ENCODE measurements at regions not wholly inside any gene's neighbourhood (a gene's known extent, or its start where the extent isn't known, plus 50 kb on each side); places are given as distances from the start of the nearest gene placed in this dataset.
"Not testable (repeated sequence)": the region's sequence is repeated elsewhere in the genome, so short reads cannot be mapped to it uniquely, and the experiment has no call there.

DNA sequence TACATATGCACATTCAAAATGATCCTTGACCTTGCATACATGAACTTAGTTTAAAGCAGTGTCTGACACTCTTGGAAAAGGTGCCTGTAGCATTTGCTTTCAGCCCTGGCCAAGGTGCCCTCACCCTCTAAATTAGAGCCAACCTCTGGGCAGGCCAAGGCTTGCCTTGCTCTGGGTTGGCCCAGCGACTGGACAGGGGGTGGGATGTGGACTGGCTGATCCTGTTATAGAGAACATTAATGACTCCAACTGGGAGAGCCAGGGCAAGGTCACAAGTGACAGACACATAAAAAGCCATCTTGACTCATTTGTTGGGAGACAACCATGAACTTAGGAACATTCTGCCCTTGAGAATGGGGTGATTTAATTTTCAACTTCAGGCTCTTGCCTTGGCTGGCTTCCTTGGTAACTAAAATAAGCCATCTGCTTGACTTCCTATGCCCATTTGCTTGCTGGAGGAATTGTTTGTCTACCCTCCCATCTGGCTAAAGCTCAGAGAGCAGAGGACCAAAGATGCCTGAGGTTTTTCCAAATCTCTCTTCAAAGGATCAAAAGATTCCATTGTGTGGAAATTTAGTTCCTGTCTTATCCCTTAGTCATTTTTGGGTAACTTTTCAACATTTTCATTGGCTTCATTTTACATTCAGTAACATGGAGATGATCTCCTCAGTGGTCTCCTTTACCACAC is 403.7 kb downstream of the SOX2 start:
- in situ Hi-C loops (cut with HindIII; ENCODE audit: low sequenced_read_pairs) = no loop called here
- no peak for DNase-seq (ENCODE audit: low spot score)

DNA sequence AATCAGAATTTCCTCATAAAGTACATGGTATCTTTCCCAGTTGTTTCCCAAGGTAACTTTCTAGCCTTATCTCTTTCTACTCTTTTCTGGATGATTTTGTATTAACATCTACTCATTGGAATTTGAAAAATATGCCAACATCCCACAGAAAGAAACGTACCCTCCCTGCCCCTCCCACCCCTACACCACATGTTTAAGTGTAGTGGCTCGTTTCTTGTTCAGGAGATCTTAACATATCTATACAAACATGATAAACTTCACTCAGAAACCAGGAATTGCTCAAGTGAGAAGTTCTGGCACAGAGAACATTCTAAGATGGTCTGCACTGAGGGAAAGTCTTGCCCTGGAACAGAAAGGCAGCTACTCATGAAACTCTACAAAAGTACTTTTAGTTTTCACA is 404.7 kb downstream of the SOX2 start:
- DNase-seq (ENCODE audit: low spot score) = no peak
- in situ Hi-C loops (cut with HindIII; ENCODE audit: low sequenced_read_pairs) = no loop called here

DNA sequence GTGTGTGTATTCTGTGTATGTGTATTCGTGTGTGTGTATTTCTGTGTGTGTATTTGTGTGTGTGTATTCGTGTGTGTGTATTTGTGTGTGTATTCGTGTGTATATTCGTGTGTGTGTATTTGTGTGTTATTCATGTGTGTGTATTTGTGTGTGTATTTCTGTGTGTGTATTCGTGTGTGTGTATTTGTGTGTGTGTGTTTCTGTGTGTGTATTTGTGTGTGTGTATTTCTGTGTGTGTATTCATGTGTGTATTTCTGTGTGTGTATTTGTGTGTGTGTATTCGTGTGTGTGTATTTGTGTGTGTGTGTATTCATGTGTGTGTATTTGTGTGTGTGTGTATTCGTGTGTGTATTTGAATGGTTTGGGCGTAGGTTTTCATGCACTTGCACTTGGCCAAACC is 405.4 kb downstream of the SOX2 start:
- in situ Hi-C loops (cut with HindIII; ENCODE audit: low sequenced_read_pairs) = no loop called here
- no peak for DNase-seq (ENCODE audit: low spot score)

DNA sequence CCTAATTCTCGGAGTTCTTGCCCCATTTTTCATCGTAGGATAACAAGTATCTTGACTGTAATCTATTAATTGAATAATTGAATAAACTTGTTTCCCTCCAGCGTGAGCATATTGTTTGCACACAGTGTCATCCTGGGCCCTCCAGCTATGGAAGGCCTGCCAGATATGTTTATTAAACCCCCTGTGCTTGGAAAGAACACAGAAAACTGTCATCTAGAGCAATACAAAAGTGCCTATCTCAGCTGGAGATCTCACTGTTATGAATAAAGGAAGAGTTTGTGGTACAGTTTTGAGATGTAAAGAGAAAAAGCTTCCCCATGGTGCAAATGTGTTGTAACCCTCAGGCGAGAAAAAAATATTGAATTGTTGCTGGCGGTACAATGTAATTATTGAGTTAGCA is 405.9 kb downstream of the SOX2 start:
- DNase-seq (ENCODE audit: low spot score) = no peak
- in situ Hi-C loops (cut with HindIII; ENCODE audit: low sequenced_read_pairs) = no loop called here

DNA sequence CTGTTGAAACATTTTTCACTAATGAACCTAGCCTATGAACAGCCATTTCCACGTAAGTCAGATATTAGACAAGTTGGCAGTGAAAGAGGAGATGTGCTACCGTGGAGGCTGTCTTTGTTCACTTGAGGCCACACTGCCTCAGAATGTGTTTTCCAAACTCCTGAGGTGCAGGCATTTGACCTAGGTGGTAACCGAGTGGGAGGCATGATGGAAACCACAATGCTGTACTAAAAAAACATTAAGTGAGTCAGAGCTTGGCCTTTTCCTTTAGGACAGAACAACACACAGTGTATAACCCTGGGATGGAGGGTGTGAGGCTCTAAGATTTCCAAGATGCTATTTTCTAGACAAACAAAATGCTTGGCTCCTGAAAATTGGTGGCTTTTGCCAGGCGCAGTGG is 406.3 kb downstream of the SOX2 start:
- DNase-seq (ENCODE audit: low spot score) = no peak
- in situ Hi-C loops (cut with HindIII; ENCODE audit: low sequenced_read_pairs) = no loop called here

DNA sequence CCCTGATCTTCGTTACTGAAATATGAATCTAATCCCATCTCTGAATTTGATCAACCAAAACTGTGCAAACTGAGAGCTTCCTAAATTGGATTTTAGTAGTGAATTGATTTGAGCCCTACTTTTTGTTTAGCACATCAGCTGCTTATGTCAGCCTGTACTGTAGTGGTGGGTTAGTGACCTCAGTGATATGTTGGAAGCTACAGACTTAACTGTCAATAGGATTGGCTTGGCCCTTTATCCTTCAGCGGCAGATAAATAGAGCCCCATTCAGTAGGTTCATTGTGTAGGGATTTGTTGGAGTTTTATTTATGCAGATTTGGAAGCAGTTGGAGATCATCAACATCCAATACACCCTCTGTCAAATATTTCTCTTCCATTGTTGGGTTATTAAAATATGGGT is 409.7 kb downstream of the SOX2 start:
- no peak for DNase-seq (ENCODE audit: low spot score)
- in situ Hi-C loops (cut with HindIII; ENCODE audit: low sequenced_read_pairs) = no loop called here

DNA sequence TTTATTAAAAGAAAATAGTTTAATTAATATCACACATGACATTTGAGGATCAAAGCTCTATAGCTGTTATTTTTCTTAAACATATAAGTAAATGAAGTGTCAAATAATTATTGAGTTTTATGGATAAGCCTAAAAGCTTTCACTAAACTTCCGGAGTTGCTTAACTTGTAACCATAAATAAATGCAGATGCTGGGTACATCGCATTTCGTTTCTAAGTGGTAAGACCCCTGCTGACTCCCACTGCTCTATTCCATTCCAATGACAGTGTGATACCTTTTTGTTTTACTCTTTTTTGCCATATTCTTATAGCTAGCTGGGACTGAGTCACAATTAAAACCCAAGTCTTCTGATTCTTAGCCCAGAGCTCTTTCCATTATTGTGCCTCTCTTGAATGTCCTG is 411.1 kb downstream of the SOX2 start:
- DNase-seq (ENCODE audit: low spot score) = no peak
- in situ Hi-C loops (cut with HindIII; ENCODE audit: low sequenced_read_pairs) = no loop called here

DNA sequence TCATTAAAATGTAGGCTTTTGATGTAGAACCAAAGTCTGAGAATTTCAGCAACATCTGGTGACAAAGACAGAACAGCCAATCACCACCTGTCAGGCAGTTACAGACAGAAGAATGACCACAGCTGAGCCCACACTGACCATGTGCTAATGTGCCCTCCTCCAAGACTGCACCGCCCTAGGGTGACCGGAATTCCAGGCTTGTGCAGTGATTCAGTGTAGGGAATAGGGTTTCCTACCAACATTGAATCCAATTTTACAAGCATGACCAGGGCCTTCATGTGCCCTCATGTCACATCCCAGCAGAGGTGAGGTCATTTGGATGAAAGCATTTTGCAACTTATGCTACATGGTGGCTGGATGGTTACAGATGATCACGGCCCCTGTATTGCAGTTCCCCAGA is 412.5 kb downstream of the SOX2 start:
- in situ Hi-C loops (cut with HindIII; ENCODE audit: low sequenced_read_pairs) = no loop called here
- no peak for DNase-seq (ENCODE audit: low spot score)

DNA sequence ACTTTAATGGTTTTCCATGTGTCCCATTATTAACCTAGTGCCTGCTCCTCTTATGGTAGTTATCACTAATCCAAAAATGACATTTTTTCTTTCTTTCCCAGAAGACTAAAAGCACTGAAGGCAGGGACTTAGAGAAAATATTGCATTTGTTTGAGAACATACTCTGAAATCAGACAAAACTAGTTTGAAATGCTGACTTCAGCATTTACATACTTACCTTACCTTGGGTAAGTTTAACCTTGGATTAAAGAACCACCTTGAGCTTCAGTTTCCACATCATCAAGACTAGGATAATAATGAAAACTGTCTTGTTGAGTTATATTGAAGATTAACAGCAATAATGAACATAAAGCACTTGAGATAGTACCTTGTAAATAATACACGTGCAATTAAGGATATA is 413.0 kb downstream of the SOX2 start:
- no peak for DNase-seq (ENCODE audit: low spot score)
- in situ Hi-C loops (cut with HindIII; ENCODE audit: low sequenced_read_pairs) = no loop called here

DNA sequence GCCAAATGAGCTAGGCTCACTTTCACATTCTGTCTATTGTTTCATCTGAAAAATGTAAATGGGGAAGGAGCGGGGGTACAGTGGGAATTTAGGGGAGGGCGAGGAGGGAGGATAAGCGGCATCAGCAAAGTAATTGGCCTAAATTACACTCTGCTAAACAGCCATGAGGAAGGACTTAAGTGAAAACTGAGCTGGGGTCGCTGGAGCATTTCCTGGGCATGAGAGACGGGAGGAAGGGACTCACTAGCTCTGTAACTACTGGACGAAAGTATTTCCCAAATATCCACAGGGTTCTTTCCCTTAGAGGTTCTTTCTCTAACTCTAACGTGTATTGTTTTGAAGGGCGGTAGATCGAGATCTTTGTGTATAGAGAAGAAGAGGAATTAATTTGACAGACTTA is 418.0 kb downstream of the SOX2 start:
- in situ Hi-C loops (cut with HindIII; ENCODE audit: low sequenced_read_pairs) = no loop called here
- no peak for DNase-seq (ENCODE audit: low spot score)

DNA sequence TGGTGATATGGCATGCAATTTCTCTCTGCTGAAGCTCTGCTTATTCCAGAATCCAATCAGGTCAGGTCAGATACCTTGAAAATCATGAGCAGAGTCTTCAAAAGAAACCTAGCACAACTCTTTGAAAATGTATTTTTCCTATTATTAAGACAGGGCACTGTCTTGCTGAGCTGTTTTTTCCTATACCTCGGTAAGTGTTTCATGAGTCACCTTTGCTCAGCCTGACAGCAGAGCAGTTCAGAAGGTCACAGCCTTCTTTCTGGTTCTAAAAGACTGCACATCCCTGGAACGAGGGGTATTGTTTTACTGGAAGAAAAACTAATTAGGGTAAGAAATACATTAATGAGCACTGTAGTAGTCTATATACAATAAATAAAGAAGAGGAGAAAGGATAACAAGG is 422.0 kb downstream of the SOX2 start:
- DNase-seq (ENCODE audit: low spot score) = no peak
- in situ Hi-C loops (cut with HindIII; ENCODE audit: low sequenced_read_pairs) = no loop called here

DNA sequence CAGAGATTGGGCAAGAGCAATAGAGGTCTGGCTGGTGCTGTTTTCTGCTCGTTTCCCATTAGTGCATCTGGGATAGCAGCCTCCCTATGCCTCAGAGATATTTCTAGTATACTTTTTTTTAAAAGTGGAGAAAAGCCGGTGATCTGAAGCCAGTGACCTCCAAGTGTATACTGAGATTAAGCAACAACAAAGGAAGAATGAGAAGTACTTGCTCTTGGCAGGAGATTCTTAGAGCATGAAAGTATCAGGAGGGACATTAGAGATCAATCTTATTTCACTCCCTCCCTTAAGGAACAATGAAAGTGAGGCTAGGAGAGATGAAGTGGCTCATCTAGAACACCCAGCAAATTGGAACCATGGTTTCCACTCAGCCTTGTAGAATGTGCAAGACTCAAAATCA is 423.3 kb downstream of the SOX2 start:
- no peak for DNase-seq (ENCODE audit: low spot score)
- in situ Hi-C loops (cut with HindIII; ENCODE audit: low sequenced_read_pairs) = no loop called here

DNA sequence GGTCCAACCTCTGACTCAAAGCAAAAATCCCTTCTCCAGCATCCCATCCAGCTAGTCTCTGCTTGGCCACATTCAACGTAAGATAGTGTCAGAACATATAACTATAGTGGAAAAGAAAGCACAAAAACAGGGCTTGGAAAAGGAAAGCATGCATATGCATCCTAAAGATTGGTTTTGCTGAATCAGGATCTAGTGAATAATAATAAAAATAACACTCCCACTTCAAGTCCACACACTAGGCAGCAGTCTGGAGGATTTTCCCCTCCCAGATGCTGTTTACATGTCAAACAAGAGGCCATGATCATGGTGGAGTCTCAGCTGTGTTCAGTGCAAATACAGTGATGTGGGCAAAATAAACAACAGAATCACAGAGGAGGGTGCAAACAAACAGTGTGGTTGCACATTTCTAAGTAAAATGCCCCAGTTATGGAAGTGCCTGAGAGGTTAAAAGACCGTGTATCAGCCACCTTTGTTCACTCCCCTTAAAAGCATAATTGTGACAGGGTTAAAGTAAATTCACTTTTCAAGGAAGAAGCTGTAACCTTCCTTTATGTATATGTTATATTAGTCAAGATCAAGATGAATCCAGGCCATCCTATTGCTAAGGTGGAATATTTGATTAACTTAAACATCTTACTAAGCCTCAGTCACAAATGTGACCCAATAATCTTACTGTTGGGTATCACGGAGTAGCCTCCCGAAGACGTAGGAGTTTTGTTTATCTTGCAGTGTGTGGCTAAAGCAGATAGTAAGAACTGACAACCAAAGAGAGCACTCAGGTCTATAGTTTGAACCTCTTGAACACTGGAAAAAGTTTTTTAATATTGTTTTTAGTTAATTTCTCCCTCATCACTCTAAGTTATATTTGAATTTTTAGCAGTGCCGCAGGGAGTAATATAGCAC is 424.5 kb downstream of the SOX2 start:
- no peak for DNase-seq (ENCODE audit: low spot score)
- in situ Hi-C loops (cut with HindIII; ENCODE audit: low sequenced_read_pairs) = no loop called here

DNA sequence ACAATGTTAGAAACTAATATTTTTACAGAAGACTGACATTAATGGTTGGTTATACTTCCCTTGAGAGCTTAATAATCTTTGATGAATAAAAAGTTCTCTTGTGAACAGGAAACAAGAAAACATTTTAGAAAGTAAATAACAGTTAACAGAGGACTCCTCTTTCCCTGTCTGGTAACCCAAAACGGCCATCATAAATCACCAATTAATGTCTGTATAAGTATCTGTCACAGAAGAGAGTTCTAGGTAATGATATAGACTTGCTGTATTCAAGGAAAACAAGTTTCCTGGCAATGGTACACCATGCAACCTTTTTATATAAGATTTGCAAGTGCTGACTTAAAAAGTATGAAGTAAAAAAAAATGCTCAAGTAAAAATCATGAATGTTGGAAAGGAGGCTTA is 426.7 kb downstream of the SOX2 start:
- DNase-seq (ENCODE audit: low spot score) = no peak
- in situ Hi-C loops (cut with HindIII; ENCODE audit: low sequenced_read_pairs) = no loop called here

DNA sequence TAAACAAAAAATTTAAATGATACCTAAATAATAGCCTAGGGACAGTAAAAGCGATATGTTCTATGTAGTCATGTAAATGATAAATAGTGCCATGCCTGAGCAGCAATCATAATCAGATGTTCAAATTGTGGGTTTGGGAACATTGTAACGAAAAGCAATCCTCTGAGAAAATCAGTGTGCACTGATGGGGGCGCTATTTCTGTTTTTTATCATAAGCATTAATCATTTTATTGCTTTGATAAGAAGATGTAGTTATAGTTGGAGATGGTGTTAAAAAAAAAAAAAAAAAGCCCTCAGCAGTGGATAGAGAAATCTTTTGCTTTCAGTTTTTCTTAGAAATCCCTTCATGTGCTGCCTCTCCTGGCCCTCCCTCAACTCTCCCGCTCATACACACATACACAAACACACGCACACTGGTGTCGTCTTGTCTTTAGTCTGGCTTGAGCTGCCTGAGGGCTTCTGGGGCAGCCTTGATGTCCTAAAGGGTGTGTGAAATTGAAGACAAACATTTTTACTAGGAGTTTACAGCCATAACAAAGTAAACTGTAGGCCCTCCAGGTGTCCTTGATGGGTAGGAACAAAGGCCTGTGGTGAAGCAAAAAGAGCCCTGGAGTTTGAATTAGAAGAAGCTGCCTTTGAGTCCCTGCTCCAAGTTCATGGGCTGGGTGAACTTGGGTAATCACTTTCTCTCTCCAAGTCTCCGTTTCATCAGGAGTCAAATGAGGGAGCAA is 428.1 kb downstream of the SOX2 start:
- DNase-seq (ENCODE audit: low spot score) = no peak
- in situ Hi-C loops (cut with HindIII; ENCODE audit: low sequenced_read_pairs) = no loop called here

DNA sequence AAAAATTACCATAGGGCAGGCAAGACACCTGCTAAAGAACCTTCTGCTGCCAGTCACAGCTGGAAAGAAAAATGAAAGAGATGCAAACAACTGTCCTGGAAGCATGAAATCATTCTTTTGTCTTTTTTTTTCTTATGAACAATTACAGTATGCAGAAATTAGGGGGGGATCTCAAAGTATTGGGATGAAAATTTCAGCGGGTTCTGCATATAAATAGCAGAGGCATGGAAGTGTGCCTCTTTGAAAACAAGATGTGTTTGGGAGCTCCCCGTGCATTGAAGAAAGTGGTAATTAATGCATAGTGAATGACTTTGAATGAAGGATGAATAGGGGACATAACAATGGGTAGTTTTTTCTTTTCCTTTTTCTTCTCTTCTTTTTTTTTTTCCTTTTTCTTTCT is 431.2 kb downstream of the SOX2 start:
- no peak for DNase-seq (ENCODE audit: low spot score)
- in situ Hi-C loops (cut with HindIII; ENCODE audit: low sequenced_read_pairs) = no loop called here

DNA sequence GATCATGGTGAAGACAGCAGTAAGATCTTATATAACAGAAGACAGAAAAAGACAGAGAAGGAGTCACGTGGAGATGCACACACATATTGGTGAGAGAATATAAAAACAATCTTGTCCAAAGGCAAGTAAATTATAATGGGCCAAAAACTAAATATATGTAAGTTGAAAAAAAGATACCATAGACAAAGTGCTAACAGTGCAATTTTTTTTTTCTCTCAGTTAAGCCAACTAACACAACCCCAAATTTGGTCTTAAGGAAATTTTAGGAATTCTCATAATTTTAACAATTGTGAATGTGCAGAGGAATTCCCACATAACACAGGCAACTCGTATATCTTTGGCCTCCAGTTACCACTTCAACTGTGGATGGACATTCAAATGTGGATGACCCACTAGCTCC is 432.2 kb downstream of the SOX2 start:
- in situ Hi-C loops (cut with HindIII; ENCODE audit: low sequenced_read_pairs) = no loop called here
- DNase-seq (ENCODE audit: low spot score) = no peak

DNA sequence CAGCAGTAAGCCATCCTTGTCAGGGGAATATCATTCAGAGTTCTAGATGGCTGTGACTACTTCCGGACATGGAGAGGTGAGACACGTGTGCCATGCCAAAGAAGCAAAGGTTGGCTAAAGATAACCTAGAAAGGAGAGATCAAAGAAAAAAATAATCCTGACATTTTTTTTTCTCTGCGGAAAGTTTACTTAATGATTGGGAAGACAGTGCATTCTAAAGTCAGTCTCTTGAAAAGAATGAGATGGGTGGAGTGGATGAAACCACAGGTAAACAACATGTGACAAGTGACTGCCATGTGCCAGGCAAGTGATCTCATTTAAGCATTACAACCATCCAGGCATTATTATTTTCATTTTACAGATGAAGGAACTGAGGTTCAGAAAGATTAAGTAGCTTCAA is 436.6 kb downstream of the SOX2 start:
- no peak for DNase-seq (ENCODE audit: low spot score)
- in situ Hi-C loops (cut with HindIII; ENCODE audit: low sequenced_read_pairs) = no loop called here

DNA sequence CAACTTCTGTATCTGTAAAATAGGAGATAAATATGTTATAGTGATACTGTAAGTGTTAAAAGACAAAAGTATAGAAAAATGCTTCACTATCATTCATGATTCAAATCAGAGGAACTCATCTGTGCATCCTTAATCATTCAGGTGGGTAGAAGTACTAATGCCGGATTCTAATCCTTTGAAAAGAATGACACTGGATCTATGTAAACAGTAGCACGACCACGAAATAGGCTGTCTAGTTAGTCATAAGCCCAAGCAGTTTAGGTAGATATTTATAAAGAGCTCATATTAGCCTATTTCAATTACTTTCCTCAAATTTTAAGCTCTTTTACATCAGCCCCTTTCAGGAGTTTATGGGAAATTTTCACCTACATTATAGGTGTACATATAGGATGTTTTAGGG is 437.9 kb downstream of the SOX2 start:
- in situ Hi-C loops (cut with HindIII; ENCODE audit: low sequenced_read_pairs) = no loop called here

DNA sequence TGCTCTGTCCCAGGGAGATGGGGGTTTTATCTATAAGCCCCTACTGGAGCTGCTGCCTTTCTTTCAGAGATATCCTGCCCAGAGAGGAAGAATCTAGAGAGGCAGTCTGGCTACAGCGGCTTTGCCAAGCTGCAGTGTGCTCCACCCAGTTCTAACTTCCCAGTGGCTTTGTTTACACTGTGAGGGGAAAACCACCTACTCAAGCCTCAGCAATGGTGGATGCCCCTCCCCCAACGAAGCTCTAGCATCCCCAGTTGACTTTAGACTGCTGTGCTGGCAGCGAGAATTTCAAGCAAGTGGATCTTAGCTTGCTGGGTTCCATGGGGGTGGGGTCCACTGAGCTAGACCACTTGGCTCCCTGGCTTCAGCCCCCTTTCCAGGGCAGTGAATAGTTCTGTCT is 444.6 kb downstream of the SOX2 start:
- DNase-seq (ENCODE audit: low spot score); in situ Hi-C loops (cut with HindIII; ENCODE audit: low sequenced_read_pairs): not testable (repeated sequence)

More for the DNA sequence above, 437.9 kb downstream of the SOX2 start:
- no peak for DNase-seq (ENCODE audit: low spot score)
